CD4-positive, alpha-beta T cell treated with Interleukin-17A for 1 hour (primary cell): ENCODE measurements at regions not wholly inside any gene's neighbourhood (a gene's known extent, or its start where the extent isn't known, plus 50 kb on each side); places are given as distances from the start of the nearest gene placed in this dataset.

Source experiments
- DNase-seq: peaks from one replicate; pipeline ENCODE4 v3.0.0-alpha.2; 2020

- DNase-seq, result no peak
Observed at GRCh38 chr22:48256776-48257684, 1494.6 kb downstream of the TBC1D22A start.

GRCh38 chr22:48256041-48256739 lies 1493.7 kb downstream of the TBC1D22A start:
- no peak for DNase-seq

GRCh38 chr22:48254311-48254873 lies 1491.9 kb downstream of the TBC1D22A start:
- DNase-seq, result no peak

DNA sequence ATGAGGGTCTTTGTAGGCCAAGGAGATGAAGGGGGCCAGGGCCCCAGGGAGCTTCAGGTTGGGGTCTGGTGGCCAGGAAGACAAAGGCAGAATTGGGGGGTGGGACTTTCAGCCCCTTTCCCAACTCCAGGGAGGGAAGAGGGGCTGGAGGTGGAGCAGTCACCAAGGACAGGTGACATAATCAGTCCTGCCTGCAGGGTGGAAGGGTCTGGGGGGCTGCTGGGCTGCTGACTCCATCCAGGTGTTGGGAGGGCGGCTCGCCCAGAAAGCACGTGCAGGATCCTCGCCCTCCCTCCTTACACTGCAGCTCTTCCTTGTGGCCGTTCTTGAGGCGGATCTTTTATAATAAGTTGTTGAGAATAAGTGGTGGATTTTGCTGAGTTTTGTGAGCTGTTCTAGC lies 1491.1 kb downstream of the TBC1D22A start:
- DNase-seq, result no peak

DNA sequence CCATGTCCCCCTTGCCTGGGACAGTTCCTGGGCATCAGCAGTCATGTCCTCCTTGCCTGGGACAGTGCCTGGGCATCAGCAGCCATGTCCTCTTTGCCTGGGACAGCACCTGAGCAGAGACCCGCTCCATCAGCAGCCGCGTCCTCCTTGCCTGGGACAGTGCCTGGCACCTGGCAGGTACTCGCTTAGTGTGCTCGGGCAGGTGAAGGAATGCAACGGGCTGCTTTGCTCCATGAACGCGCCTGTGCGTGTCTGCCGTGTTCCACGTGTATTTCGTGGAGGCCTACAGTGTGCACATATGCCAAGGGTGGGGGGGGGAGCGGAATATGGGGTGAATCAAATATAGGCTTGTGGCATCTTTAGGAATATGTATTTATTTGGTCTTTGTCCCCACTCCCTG lies 1490.7 kb downstream of the TBC1D22A start:
- DNase-seq, result no peak

DNA sequence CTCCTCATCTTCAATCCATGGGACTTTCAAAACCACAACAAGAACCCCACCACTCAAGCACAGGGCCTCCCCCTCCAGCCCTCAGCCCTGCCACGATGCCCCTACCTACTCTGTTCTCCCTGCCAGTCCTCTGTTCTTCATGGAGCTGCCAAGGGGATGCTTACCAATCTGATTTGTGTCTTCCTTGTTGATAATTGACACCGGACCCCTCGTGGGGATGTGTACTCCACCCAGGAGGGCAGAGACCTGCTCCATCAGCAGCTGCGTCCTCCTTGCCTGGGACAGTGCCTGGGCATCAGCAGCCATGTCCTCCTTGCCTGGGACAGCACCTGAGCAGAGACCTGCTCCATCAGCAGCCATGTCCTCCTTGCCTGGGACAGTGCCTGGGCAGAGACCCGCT lies 1489.2 kb downstream of the TBC1D22A start:
- DNase-seq, result no peak

DNA sequence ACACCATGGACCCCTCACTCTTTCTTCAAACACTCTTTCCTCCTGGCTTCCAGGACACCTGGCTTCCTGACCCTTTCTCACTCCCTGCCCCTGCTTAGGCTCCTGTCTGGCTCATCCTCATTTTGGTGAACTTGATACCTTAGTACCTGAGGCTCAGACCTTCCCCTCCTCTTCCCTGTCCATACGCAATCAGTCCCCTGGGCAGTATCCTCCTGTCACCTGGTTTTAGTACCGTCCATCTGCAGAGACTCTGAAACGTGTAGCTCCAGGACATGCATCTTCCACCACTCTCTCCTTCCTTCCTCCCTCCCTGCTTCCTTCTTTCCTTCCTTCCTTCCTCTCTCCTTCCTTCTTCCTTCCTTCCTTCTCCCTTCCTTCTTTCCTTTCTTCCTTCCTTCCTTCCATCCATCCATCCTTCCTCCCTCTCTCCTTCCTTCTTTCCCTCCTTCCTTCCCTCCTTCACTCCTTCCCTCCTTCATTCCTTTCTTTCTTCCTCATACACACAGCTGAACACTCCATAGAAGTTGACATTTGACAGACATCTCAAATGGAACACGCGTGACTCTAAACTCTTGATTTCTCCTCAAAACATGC lies 1488.6 kb downstream of the TBC1D22A start:
- DNase-seq, result no peak

DNA sequence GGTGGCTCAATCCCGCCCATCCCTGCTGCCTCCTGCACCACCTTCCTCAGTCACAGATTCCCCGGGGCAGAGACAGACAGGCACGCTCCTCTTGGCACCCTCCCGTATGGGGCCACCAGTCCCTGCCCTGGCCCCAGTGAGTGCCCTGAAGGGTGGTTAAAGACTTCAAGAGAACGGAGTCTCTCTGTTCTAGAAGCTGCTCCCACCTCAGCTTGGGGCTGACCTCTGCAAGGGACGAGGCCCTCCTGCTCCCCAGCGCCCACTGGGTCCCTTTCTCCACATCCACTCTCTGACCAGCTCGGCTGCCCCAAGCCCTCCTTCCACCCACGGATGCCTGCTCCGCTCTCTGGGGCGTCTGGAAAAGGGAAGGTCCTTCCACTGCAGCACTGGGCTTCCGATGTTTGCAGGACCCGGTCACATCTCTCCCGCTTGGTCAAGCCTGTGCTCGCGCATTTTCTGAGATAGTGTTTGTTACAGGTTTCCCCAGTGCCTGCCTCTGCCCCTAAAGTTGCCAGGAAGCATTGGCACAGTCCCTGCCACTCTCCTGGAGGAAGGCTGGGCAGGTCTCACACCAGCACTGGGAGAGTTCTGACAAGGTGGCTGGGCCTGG lies 1487.9 kb downstream of the TBC1D22A start:
- DNase-seq, result no peak

DNA sequence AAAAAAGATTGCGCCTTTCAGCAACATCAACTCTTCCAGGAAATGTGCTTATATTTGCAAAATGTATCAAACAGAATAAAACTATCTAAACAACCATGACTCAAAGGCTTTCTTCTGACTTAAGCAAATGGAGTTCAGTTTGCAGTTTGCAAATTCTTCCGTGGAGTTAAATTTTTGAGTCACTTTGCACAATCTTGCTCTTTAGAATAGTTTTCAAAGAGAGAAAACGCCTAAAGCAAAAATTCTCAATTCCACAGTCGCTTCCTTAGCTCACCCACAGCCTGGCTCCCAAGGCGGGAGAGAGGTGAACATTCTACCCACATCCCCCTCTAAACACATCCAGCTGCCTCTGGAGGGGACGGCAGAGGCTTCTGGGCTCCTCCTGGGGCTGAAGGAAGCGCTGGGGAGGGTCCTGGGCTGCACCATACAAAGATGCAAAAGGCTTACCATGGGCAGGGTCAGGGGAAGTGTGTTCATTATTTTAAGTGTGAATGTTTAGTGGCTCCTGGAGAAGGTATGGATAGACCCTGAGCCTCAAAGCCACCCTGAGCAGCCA lies 1487.3 kb downstream of the TBC1D22A start:
- DNase-seq, result no peak

DNA sequence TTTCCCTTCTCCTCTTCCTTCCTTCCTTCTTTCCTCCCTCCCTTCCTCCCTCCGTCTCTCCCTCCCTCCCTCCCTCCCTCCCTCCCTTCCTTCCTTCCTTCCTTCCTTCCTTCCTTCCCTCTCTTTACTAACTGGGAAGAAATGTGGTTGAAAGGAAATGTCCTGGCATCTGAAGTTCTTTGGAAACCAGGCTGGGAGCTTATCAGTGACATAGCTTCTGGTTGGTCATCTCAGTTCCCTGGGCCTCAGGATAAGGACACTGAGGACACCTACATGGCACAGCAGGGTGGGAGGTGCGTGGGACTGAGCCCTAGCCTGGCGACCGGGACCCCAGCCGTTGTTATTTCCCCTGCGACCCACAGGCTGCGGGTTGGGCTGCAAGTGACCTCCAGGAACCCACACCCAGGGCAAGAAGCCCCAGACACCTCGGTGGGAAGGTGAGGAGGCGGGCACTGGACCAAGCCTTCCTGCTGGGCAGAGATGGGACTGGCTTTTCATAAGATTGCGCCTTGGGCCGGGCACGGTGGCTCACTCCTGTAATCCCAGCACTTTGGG lies 1486.5 kb downstream of the TBC1D22A start:
- DNase-seq, result no peak

DNA sequence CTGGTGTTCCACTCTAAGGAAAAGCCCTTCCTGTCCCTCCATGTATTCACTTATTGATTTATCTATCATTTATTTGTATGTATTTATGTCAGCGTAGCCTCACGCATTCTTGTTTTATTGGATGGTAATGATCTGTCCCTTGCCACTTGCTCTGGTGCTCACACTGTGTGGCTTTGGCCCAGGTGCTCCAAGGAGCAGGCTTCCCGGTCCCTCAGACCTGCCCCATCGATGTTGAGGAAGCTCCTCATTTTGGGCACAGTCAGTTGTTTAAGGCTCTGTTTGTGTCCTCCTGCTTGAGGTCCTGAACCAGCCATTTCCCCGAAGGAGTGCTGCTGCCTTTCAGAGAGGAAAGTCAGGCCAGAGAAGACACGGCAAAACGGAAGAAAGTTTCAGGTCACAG lies 1485.4 kb downstream of the TBC1D22A start:
- no peak for DNase-seq

GRCh38 chr22:48245196-48245485 lies 1482.7 kb downstream of the TBC1D22A start:
- DNase-seq, result peak; percentile 12

GRCh38 chr22:48244388-48245195 lies 1482.1 kb downstream of the TBC1D22A start:
- no peak for DNase-seq

GRCh38 chr22:48242461-48242864 lies 1480.0 kb downstream of the TBC1D22A start:
- no peak for DNase-seq

- no peak for DNase-seq
Observed at GRCh38 chr22:48241658-48242057, 1479.2 kb downstream of the TBC1D22A start.

GRCh38 chr22:48240935-48241230 lies 1478.4 kb downstream of the TBC1D22A start:
- no peak for DNase-seq

DNA sequence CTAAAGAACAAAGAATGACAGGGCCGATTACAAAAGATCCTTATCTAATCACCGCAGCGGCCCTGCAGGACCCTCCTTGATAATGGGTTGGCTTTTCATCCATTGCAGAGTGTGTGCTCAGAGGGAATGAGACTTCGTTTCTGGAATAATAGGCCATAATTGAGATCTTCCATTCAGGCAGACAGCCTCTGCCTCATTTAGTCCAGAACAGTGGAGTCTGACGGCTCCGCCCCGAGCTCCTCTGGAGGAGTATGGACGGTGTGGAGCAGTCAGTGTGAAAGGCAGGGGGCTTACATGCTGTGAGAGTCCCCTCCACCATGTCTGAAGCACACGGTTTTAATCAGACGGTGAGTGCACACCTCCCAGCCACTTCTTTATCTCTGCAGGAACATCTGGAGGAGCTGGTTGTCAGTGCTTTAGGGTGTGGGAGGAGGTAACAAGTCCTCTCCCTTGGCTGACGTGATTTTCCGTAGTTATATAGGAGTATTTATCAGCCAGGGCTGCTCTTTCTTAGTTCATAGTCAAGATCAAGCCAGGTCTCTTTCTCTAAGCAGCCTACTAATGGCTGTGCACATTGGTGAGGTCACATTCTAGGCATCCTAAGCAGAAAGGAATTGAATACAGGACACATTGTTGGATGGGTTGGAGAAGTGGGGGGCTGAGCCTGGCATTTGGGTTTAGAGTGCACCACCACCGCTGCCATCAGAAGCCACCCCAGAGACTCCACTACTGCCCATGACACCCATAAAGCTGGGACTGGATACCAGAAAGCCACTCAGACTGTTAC lies 1477.9 kb downstream of the TBC1D22A start:
- DNase-seq, result no peak

DNA sequence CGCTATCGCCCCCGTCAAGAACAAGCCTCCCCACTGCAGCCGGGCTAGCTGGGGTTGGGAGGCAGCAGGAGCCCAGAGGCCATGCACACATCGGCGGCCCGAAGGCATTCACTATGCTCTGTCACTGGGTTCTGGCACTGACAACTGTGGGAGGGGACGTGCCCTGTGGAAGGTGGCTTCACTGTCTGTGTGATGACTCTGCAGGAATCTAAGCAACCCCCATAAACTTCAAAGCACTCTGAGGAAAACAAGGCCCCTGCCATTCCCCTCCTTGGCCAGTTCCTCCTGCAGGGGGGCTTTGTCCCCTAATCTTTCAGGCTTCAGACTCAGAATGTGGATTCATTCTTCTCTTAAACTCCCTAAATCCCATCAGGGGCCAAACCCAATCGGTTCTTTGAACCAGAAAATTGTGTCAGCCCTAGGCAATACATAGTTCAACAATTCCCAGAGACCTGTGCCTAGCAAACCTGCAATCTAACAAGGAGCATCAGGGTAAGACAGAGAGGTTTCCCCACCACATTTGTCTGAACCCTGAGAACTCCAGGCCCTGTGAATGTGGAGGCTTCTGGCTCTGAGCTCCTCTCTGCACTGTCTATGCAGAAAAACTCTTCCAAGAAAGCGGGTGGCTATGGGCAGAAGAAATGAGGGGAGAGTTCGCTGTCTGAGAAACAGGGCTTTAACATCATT lies 1477.2 kb downstream of the TBC1D22A start:
- DNase-seq, result no peak

GRCh38 chr22:48238966-48239365 lies 1476.5 kb downstream of the TBC1D22A start:
- DNase-seq, result no peak

- no peak for DNase-seq
Observed at GRCh38 chr22:48238284-48238915, 1476.0 kb downstream of the TBC1D22A start.
